ENCODE measurements at regions not wholly inside any gene's neighbourhood (a gene's known extent, or its start where the extent isn't known, plus 50 kb on each side); places are given as distances from the start of the nearest gene placed in this dataset.
"Not testable (repeated sequence)": the region's sequence is repeated elsewhere in the genome, so short reads cannot be mapped to it uniquely, and the experiment has no call there.

DNA sequence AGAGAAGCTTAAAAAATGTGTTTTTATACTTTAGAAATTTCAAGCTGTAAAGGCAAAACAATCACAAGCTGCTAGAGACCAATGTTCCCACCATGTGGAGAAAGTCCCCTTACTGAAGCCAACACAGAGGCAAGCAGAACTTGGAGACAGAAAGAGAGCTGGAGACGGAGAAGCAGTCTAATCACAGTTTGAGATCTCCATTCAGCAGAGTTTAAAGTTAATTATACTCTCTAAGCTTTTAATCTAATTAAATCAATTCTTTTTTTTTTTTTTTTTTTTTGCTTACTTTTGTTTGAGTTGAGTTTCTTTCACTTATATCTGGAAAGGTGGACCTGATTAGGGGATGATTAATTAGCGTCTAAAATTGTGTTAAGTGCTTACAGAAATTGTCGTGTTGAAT lies 1534.3 kb downstream of the MAT2B start:
- Histone ChIP-seq H3K4me1 (peaks cover 6% of the 10 kb centered on the region; the same call in 1 of the 2 replicates), H3K9me3 (no peaks in the 10 kb centered on the region), H3K36me3 (no peaks in the 10 kb centered on the region), H3K27me3 (no peaks in the 10 kb centered on the region), H3K4me3 (ENCODE audit: low read depth, low read length) (no peak overlapping the region)
- DNase-seq, result peak; percentile 13
- TF ChIP-seq, protein P1, sequence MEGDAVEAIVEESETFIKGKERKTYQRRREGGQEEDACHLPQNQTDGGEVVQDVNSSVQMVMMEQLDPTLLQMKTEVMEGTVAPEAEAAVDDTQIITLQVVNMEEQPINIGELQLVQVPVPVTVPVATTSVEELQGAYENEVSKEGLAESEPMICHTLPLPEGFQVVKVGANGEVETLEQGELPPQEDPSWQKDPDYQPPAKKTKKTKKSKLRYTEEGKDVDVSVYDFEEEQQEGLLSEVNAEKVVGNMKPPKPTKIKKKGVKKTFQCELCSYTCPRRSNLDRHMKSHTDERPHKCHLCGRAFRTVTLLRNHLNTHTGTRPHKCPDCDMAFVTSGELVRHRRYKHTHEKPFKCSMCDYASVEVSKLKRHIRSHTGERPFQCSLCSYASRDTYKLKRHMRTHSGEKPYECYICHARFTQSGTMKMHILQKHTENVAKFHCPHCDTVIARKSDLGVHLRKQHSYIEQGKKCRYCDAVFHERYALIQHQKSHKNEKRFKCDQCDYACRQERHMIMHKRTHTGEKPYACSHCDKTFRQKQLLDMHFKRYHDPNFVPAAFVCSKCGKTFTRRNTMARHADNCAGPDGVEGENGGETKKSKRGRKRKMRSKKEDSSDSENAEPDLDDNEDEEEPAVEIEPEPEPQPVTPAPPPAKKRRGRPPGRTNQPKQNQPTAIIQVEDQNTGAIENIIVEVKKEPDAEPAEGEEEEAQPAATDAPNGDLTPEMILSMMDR (IDR thresholded peaks at IDR 0.05; ENCODE audit: low read depth, low read length), result no peak

DNA sequence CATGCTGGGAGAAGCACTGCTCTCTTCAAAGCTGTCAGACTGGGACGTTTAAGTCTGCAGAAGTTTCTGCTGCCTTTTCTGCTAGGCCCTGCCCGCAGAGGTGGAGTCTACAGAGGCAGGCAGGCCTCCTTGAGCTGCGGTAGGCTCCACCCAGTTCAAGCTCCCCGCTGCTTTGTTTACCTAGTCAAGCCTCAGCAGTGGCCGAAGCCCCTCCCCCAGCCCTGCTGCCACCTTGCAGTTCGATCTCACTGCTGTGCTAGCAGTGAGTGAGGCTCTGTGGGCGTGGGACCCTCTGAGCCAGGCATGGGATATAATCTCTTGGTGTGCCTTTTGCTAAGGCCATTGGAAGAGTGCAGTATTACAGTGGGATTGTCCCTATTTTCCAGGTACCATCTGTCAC lies 1540.5 kb downstream of the MAT2B start:
- DNase-seq; H3K27me3 ChIP-seq; H3K4me1 ChIP-seq; H3K9me3 ChIP-seq; H3K36me3 ChIP-seq; H3K4me3 ChIP-seq (ENCODE audit: low read depth, low read length): not testable (repeated sequence)

DNA sequence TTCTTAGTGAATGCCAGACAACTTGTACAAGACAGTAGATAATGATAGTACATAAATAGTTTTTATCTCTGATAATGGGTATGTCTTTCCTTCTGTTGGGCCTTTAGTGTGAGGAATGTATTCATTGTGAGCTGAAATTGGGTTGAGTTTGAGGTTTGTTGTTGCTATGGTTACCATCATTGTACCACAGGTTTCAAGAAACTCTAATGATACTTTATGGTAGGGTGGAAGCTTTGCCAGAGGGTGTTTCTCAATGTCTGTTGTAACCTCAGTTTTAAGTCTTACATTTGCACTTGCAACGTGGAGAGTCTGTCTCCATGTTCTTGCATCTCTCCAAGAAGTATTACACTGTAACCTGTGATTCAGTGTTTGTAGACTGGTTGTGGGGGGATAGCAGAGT lies 1550.1 kb downstream of the MAT2B start:
- Histone ChIP-seq H3K36me3 (no peaks in the 10 kb centered on the region), H3K4me3 (ENCODE audit: low read depth, low read length) (no peak overlapping the region), H3K4me1 (no peaks in the 10 kb centered on the region), H3K9me3 (no peaks in the 10 kb centered on the region), H3K27me3 (no peaks in the 10 kb centered on the region)
- TF ChIP-seq, protein P1 (IDR thresholded peaks at IDR 0.05; ENCODE audit: low read depth, low read length), result no peak
- DNase-seq, result no peak

DNA sequence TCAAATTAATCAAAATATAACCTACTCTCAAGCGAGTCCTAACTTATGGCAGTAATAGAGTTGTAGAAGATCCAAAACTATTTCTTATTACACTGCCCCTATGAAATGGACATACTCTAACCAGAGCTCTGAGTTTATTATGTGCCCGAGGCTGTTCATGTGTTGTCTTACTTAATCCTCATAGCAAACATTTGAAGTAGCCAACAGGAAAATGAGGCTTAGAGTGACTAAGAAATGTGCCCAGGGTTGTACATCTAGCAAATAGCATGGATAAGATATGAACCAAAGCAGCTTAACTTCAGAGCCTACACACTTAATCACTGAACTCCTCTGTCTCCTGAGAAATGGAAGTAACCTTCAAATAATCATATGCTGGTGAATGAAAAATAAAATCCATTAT lies 1551.7 kb downstream of the MAT2B start:
- Histone ChIP-seq H3K27me3 (no peaks in the 10 kb centered on the region), H3K9me3 (no peaks in the 10 kb centered on the region), H3K36me3 (no peaks in the 10 kb centered on the region), H3K4me1 (no peaks in the 10 kb centered on the region), H3K4me3 (ENCODE audit: low read depth, low read length) (no peak overlapping the region)
- TF ChIP-seq, protein P1 (IDR thresholded peaks at IDR 0.05; ENCODE audit: low read depth, low read length), result no peak
- DNase-seq, result no peak

DNA sequence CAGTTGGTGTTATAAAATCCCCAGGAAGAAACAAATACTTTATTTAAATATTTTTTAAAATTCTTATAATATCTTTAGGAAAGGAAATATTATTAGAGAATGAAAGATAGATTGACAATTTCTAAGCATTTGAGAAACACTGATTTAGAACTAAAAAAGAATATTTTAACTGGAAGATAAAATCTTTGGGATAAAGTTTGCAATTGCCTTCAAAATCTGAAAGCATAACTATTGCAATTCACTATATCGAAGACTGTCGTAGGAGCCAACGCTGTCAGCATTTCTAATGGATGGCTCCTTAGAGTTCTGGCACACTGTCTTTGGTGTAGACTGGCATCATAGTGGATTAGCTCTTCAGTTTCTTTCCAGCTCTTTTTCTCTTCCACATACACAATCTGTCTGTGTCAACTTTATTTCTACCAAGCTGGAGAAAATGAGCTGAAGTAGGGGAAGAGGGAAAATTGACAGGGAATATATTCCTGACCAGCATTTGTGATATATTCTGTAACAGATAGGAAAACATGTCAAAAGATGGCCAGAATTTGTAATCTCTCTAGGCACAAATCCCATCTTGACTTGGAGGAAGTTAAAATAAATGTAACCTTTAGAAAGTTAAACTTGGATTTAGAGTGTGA lies 1561.4 kb downstream of the MAT2B start:
- DNase-seq, result no peak
- Histone ChIP-seq H3K4me1 (no peaks in the 10 kb centered on the region), H3K27me3 (no peaks in the 10 kb centered on the region), H3K36me3 (no peaks in the 10 kb centered on the region), H3K9me3 (no peaks in the 10 kb centered on the region), H3K4me3 (ENCODE audit: low read depth, low read length) (no peak overlapping the region)
- TF ChIP-seq, protein P1 (IDR thresholded peaks at IDR 0.05; ENCODE audit: low read depth, low read length), result no peak

DNA sequence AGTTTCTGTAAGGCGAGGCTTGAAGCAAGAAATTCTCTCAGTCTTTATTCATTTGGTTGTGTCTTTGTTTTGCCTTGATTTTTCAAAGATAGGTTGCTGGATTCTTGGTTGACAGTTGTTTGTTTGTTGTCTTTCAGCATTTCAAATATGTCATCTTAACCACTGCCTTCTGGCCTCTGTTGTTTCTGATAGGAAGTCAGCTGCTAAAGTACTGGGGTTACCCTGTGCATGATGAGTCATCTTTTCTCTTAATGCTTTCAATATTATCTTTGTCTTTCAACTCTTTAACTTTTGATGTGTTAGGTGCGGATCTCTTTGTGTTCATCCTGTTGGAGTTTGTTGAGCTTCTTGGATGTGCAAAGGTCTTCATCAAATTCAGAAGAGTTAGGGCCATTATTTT lies 1571.3 kb downstream of the MAT2B start:
- H3K27me3 ChIP-seq, result no peaks in the 10 kb centered on the region
- H3K9me3 ChIP-seq, result no peaks in the 10 kb centered on the region
- TF ChIP-seq, protein P1 (IDR thresholded peaks at IDR 0.05; ENCODE audit: low read depth, low read length), result no peak
- no peak overlapping the region for H3K4me3 ChIP-seq (ENCODE audit: low read depth, low read length)
- H3K4me1 ChIP-seq, result no peaks in the 10 kb centered on the region
- H3K36me3 ChIP-seq, result no peaks in the 10 kb centered on the region
- no peak for DNase-seq

DNA sequence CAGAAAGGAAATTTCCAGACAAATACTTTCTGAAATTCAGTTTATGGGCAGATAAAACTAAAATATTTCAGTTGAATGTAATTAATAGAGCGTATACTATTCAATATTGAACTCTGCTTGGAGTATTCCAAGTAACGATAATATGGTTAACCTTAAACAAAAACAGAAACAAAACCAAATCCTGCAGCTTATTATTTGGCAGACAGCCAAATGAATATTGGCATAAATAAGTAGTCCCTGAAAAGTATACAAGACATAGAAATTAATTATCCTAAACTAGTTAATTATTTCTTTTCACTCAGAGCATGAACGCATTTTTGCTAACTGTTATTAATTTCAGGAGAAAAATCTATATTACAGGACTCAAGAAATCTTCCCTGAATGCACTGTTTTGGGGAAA lies 1574.0 kb downstream of the MAT2B start:
- no peaks in the 10 kb centered on the region for H3K4me1 ChIP-seq
- H3K4me3 ChIP-seq (ENCODE audit: low read depth, low read length), result no peak overlapping the region
- TF ChIP-seq, protein P1 (IDR thresholded peaks at IDR 0.05; ENCODE audit: low read depth, low read length), result no peak
- no peaks in the 10 kb centered on the region for H3K9me3 ChIP-seq
- H3K36me3 ChIP-seq, result no peaks in the 10 kb centered on the region
- DNase-seq, result no peak
- no peaks in the 10 kb centered on the region for H3K27me3 ChIP-seq

Measured in BE2C (cell line).